ENCODE measurements at regions not wholly inside any gene's neighbourhood (a gene's known extent, or its start where the extent isn't known, plus 50 kb on each side); places are given as distances from the start of the nearest gene placed in this dataset.
A peak's percentile ranks its signal among the peaks of the same experiment; 100 is the strongest.

DNA sequence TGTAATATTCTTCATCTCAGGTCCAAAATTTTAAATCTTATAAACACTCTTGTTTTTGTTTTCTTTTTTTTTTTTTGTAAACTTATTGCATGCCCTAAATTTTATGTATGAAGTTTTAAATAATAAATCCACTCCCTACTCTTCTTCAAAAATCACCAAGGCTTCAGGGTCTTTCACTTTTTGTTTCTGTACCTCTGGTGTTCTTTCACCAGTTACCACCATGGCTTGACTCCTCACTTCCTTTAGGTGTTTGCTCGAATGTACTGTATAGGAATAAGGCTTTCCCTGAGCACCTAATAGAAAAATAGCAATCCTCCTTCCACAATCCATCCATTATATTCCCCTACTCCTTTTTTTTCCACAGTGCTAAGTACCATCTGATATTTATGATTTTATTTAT lies 962.8 kb upstream of the POT1 start:
- H3K9me3 ChIP-seq (ENCODE audit: low read depth), result no peaks in the 10 kb centered on the region

GRCh38 chr7:125878988-125879387 lies 949.4 kb upstream of the POT1 start:
- H4K20me1 ChIP-seq (ENCODE audit: insufficient read depth, poor library complexity, severe bottlenecking), result no peaks in the 10 kb centered on the region
- H3K4me1 ChIP-seq (ENCODE audit: insufficient read depth), result no peaks in the 10 kb centered on the region
- no peak overlapping the region for H3K4me3 ChIP-seq
- no peaks in the 10 kb centered on the region for H3K36me3 ChIP-seq (replicated peaks; ENCODE audit: insufficient read depth, low read depth)
- no peaks in the 10 kb centered on the region for H3K79me2 ChIP-seq
- H3K27ac ChIP-seq, result no peak overlapping the region
- H2AFZ ChIP-seq, result no peak overlapping the region
- 36% methylated on average over 6 of the region's 6 CpGs for WGBS (ENCODE audit: low lambda C conversion rate, missing lambda C conversion rate)
- H3K9me2 ChIP-seq (replicated peaks; ENCODE audit: insufficient read depth), result peaks cover 3% of the 10 kb centered on the region
- H3K4me2 ChIP-seq, result no peak overlapping the region
- DNase-seq (ENCODE audit: low spot score), result peak; percentile 12
- TF ChIP-seq, protein P1, sequence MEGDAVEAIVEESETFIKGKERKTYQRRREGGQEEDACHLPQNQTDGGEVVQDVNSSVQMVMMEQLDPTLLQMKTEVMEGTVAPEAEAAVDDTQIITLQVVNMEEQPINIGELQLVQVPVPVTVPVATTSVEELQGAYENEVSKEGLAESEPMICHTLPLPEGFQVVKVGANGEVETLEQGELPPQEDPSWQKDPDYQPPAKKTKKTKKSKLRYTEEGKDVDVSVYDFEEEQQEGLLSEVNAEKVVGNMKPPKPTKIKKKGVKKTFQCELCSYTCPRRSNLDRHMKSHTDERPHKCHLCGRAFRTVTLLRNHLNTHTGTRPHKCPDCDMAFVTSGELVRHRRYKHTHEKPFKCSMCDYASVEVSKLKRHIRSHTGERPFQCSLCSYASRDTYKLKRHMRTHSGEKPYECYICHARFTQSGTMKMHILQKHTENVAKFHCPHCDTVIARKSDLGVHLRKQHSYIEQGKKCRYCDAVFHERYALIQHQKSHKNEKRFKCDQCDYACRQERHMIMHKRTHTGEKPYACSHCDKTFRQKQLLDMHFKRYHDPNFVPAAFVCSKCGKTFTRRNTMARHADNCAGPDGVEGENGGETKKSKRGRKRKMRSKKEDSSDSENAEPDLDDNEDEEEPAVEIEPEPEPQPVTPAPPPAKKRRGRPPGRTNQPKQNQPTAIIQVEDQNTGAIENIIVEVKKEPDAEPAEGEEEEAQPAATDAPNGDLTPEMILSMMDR (IDR thresholded peaks at IDR 0.05; ENCODE audit: poor library complexity), result no peak
- TF ChIP-seq EZH2 (IDR thresholded peaks at IDR 0.05; ENCODE audit: borderline replicate concordance) (no peak), EZH2phosphoT487 (IDR thresholded peaks at IDR 0.05; ENCODE audit: low read depth, severe bottlenecking, unreplicated experiment) (no peak)
- H3K27me3 ChIP-seq, result no peaks in the 10 kb centered on the region
- no peaks in the 10 kb centered on the region for H3K9me3 ChIP-seq (ENCODE audit: low read depth)

More for the DNA sequence above, 962.8 kb upstream of the POT1 start:
- Histone ChIP-seq H3K9me2 (replicated peaks; ENCODE audit: insufficient read depth) (no peaks in the 10 kb centered on the region), H3K79me2 (no peaks in the 10 kb centered on the region), H3K36me3 (replicated peaks; ENCODE audit: insufficient read depth, low read depth) (no peaks in the 10 kb centered on the region), H3K27me3 (no peaks in the 10 kb centered on the region), H3K4me3 (no peak overlapping the region), H3K4me2 (no peak overlapping the region), H3K27ac (no peak overlapping the region), H3K4me1 (ENCODE audit: insufficient read depth) (no peaks in the 10 kb centered on the region), H2AFZ (no peak overlapping the region), H4K20me1 (ENCODE audit: insufficient read depth, poor library complexity, severe bottlenecking) (no peaks in the 10 kb centered on the region)
- WGBS (ENCODE audit: low lambda C conversion rate, missing lambda C conversion rate), result 88% methylated on average over 1 of the region's 1 CpG
- TF ChIP-seq, protein P1 (IDR thresholded peaks at IDR 0.05; ENCODE audit: poor library complexity), result no peak
- TF ChIP-seq EZH2phosphoT487 (IDR thresholded peaks at IDR 0.05; ENCODE audit: low read depth, severe bottlenecking, unreplicated experiment) (no peak), EZH2 (IDR thresholded peaks at IDR 0.05; ENCODE audit: borderline replicate concordance) (no peak)
- DNase-seq (ENCODE audit: low spot score), result no peak

- 74% methylated on average over 2 of the region's 2 CpGs for WGBS (ENCODE audit: low lambda C conversion rate, missing lambda C conversion rate)
- Histone ChIP-seq H2AFZ (no peak overlapping the region), H3K9me2 (replicated peaks; ENCODE audit: insufficient read depth) (peaks cover 3% of the 10 kb centered on the region), H3K79me2 (no peaks in the 10 kb centered on the region), H3K36me3 (replicated peaks; ENCODE audit: insufficient read depth, low read depth) (no peaks in the 10 kb centered on the region), H3K9me3 (ENCODE audit: low read depth) (no peaks in the 10 kb centered on the region), H3K4me2 (no peak overlapping the region), H3K4me3 (no peak overlapping the region), H4K20me1 (ENCODE audit: insufficient read depth, poor library complexity, severe bottlenecking) (no peaks in the 10 kb centered on the region), H3K27ac (no peak overlapping the region), H3K4me1 (ENCODE audit: insufficient read depth) (no peaks in the 10 kb centered on the region), H3K27me3 (no peaks in the 10 kb centered on the region)
- no peak for TF ChIP-seq EZH2phosphoT487 (IDR thresholded peaks at IDR 0.05; ENCODE audit: low read depth, severe bottlenecking, unreplicated experiment)
- TF ChIP-seq EZH2 (IDR thresholded peaks at IDR 0.05; ENCODE audit: borderline replicate concordance), result no peak
- TF ChIP-seq, protein P1 (IDR thresholded peaks at IDR 0.05; ENCODE audit: poor library complexity), result no peak
- no peak for DNase-seq (ENCODE audit: low spot score)
These were observed 948.8 kb upstream of the POT1 start for GRCh38 chr7:125878235-125878956.

All from hepatocyte (in vitro differentiated cells).